ENCODE measurements at regions not wholly inside any gene's neighbourhood (a gene's known extent, or its start where the extent isn't known, plus 50 kb on each side); places are given as distances from the start of the nearest gene placed in this dataset.

DNA sequence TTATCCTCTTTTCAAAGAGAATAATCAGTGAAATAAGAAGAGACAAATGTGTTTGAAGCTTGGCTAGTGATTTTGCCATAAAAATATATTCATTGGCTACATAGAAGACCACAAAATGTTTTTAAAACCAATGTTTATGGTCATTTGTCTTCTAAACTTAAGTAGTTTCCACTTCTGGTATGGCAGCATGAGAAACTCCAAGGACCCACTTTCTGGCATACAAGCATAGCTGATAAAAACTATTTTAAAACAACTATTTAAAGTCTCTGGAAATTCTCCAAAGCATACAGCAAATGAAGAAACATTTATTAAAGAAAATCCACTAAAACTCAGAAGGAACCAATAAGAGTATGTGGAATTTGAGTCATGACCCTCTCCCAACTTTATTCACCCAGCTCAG lies 89.2 kb upstream of the TOMM7 start:
- Histone ChIP-seq H3K36me3 (ENCODE audit: control insufficient read depth, insufficient read depth, low read length) (no peaks in the 10 kb centered on the region), H3K27me3 (replicated peaks; ENCODE audit: control insufficient read depth, insufficient read depth, low read length) (no peaks in the 10 kb centered on the region), H3K4me3 (replicated peaks; ENCODE audit: low read depth, low read length) (no peak overlapping the region)
- TF ChIP-seq, protein P1, sequence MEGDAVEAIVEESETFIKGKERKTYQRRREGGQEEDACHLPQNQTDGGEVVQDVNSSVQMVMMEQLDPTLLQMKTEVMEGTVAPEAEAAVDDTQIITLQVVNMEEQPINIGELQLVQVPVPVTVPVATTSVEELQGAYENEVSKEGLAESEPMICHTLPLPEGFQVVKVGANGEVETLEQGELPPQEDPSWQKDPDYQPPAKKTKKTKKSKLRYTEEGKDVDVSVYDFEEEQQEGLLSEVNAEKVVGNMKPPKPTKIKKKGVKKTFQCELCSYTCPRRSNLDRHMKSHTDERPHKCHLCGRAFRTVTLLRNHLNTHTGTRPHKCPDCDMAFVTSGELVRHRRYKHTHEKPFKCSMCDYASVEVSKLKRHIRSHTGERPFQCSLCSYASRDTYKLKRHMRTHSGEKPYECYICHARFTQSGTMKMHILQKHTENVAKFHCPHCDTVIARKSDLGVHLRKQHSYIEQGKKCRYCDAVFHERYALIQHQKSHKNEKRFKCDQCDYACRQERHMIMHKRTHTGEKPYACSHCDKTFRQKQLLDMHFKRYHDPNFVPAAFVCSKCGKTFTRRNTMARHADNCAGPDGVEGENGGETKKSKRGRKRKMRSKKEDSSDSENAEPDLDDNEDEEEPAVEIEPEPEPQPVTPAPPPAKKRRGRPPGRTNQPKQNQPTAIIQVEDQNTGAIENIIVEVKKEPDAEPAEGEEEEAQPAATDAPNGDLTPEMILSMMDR (IDR thresholded peaks at IDR 0.05; ENCODE audit: insufficient read depth, low read length, poor library complexity, severe bottlenecking): no peak
- no peak for DNase-seq (ENCODE audit: extremely low read depth, insufficient read length)

DNA sequence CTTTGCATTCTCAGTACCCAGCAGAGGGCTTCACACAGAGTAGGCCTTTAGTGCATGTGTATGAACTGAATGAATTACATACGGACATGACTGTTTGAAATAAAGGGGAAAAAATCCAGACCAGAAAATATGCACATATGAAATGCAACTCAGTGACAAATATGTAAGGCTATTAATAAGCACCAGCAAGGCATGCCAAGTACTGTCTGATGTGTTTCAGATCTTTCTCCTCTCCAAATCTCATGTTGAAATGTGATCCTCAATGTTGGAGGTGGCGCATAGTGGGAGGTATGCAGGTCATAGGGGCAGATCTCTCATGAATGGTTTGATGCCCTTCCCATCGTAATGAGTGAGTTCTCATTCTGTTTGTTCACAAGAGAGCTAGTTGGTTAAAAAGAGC lies 87.3 kb upstream of the TOMM7 start:
- no peaks in the 10 kb centered on the region for H3K36me3 ChIP-seq (ENCODE audit: control insufficient read depth, insufficient read depth, low read length)
- DNase-seq (ENCODE audit: extremely low read depth, insufficient read length): no peak
- H3K4me3 ChIP-seq (replicated peaks; ENCODE audit: low read depth, low read length): no peak overlapping the region
- H3K27me3 ChIP-seq (replicated peaks; ENCODE audit: control insufficient read depth, insufficient read depth, low read length): no peaks in the 10 kb centered on the region
- TF ChIP-seq, protein P1 (IDR thresholded peaks at IDR 0.05; ENCODE audit: insufficient read depth, low read length, poor library complexity, severe bottlenecking): no peak

DNA sequence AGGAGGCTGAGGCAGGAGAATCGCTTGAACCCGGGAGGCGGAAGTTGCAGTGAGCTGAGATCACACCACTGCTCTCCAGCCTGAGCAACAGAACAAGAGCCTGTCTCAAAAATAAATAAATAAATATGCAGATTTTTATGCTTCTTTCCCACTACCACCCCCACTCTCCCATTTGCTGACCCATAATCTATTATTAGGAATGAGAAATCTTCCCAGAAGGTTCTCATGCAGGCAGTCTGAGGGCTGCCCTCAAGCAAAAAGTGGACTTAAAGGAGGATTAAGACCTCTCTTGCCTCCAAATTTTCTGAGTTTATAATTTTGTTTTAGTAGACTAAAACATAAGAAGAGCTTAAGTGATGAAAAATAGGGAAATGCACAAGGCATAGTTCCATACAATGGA lies 85.2 kb upstream of the TOMM7 start:
- Histone ChIP-seq H3K36me3 (ENCODE audit: control insufficient read depth, insufficient read depth, low read length) (no peaks in the 10 kb centered on the region), H3K27me3 (replicated peaks; ENCODE audit: control insufficient read depth, insufficient read depth, low read length) (no peaks in the 10 kb centered on the region), H3K4me3 (replicated peaks; ENCODE audit: low read depth, low read length) (no peak overlapping the region)
- TF ChIP-seq, protein P1 (IDR thresholded peaks at IDR 0.05; ENCODE audit: insufficient read depth, low read length, poor library complexity, severe bottlenecking): no peak
- no peak for DNase-seq (ENCODE audit: extremely low read depth, insufficient read length)

DNA sequence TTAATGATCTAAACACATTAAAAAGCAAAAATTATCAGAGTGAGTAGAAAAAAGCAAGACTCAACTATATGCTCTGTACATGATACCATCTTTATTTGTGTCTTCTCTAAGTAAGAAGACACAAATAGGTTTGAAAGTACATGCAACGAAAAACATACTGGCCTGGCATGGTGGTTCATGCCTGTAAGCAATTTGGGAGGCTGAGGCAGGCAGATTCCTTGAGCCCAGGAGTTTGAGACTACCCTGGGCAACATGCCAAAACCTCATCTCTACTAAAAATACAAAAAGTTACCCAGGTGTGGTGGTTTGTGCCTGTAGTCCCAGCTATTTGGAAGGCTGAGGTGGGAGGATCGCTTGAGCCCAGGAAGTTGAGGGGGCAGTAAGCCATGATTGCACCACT lies 78.1 kb upstream of the TOMM7 start:
- DNase-seq (ENCODE audit: extremely low read depth, insufficient read length): no peak
- Histone ChIP-seq H3K36me3 (ENCODE audit: control insufficient read depth, insufficient read depth, low read length) (no peaks in the 10 kb centered on the region), H3K27me3 (replicated peaks; ENCODE audit: control insufficient read depth, insufficient read depth, low read length) (no peaks in the 10 kb centered on the region), H3K4me3 (replicated peaks; ENCODE audit: low read depth, low read length) (no peak overlapping the region)
- TF ChIP-seq, protein P1 (IDR thresholded peaks at IDR 0.05; ENCODE audit: insufficient read depth, low read length, poor library complexity, severe bottlenecking): no peak

DNA sequence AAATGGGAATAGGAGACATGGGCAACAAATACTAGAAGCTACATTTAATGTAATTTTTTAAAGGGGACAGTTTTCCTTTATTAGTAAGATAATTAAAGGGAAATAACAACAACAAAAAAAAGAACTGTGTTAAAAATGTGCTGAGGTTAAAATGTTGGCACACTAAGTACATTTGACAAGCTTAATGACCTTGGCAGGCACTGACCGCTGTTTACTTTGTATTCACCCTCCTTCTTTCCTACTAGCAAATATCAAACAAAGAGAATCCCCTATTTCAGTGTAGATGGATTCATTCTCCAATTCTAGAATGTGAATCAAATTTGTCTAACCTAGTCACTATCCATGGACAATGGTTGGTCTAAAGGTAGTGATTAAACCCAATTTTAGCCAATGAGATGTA lies 77.5 kb upstream of the TOMM7 start:
- Histone ChIP-seq H3K4me3 (replicated peaks; ENCODE audit: low read depth, low read length) (no peak overlapping the region), H3K27me3 (replicated peaks; ENCODE audit: control insufficient read depth, insufficient read depth, low read length) (no peaks in the 10 kb centered on the region), H3K36me3 (ENCODE audit: control insufficient read depth, insufficient read depth, low read length) (no peaks in the 10 kb centered on the region)
- TF ChIP-seq, protein P1 (IDR thresholded peaks at IDR 0.05; ENCODE audit: insufficient read depth, low read length, poor library complexity, severe bottlenecking): no peak
- DNase-seq (ENCODE audit: extremely low read depth, insufficient read length): no peak

DNA sequence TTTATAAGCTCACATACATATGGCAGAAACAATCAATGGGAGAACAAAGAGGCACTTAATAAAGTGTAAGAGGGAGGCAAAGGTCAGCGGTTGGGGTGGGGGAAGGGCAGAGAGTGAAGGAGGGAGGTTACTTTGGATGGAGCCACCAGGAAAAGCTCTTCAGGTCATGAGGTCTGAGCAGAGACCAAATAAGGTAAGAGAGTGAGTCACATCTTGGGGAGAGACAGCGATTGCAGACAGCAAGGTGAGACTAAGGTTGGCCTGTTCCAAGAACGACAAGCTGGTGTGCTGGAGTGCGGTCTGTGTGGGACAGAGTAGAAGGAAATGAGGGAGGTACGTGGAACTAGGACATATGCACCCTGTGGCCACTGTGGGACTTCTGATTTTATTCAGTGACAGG lies 74.3 kb upstream of the TOMM7 start:
- H3K27me3 ChIP-seq (replicated peaks; ENCODE audit: control insufficient read depth, insufficient read depth, low read length): no peaks in the 10 kb centered on the region
- DNase-seq (ENCODE audit: extremely low read depth, insufficient read length): no peak
- no peaks in the 10 kb centered on the region for H3K36me3 ChIP-seq (ENCODE audit: control insufficient read depth, insufficient read depth, low read length)
- TF ChIP-seq, protein P1 (IDR thresholded peaks at IDR 0.05; ENCODE audit: insufficient read depth, low read length, poor library complexity, severe bottlenecking): no peak
- no peak overlapping the region for H3K4me3 ChIP-seq (replicated peaks; ENCODE audit: low read depth, low read length)

All from GM06990 (cell line).